Pons (tissue), 1 donor: ENCODE measurements at regions not wholly inside any gene's neighbourhood (a gene's known extent, or its start where the extent isn't known, plus 50 kb on each side); places are given as distances from the start of the nearest gene placed in this dataset.
"Not testable (repeated sequence)": the region's sequence is repeated elsewhere in the genome, so short reads cannot be mapped to it uniquely, and the experiment has no call there.

Experiments used
- DNase-seq: peaks from one replicate; pipeline ENCODE4 v3.0.0-alpha.2; 2016; ENCODE audit warnings: low spot score

DNA sequence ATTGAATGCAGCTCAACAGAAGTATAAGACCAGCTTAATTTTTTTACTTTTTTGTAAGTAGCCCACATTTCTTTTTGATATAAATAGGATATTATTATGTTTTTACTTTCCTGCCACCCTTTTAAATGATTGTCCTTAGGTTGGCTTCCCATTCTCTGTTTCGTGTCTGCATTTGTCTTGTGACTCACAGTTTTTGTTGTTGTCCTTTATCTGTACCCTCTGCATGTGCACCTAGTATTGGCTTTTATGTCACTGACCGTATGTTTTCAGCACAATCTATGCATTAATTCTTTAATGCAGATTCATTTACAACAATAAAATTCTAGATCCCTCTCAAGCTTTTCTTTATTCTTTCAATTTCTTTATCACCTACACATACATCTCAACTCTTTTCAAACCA, 474.2 kb upstream of the FANCL start:
- DNase-seq = no peak

DNA sequence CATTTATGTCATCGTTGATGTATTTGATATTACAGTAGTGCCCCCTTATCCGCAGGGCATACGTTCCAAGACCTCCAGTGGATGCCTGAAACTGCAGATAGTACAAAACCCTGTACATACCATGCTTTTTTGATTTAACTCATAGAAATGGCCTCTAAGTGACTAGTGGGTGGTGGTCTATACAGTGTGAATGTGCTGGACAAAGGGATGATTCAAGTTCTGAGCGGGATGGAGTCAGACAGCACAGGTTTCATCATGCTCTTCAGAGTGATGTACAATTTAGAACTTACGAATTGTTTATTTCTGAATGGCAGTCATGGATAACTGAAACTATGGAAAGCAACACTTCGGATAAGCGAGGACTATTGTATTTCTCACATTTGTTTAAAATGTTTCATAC, 473.1 kb upstream of the FANCL start:
- DNase-seq = no peak

DNA sequence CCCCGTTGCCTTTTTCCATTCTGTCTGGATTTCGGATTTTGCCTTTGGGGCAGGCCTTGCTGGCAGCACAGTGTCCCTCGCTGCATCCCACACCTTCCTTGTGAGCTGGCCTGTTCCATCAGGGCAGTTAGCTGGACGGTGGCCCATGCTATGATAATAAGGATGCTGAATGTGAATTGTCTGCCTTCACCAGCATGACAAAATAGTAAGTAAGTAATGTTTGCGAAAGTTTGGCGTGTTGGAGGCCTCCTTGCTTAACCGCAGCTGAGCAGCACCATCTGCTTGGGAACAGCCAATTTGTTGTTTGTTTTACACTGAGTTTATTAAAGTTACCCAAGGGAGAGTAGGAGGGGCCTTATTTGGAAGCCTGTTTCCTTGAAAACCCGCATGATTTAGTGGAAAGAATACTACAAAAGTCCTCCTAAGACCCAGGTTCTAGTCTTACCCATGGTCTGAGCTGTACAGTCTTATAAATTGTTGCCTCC, 469.7 kb upstream of the FANCL start:
- DNase-seq = no peak

DNA sequence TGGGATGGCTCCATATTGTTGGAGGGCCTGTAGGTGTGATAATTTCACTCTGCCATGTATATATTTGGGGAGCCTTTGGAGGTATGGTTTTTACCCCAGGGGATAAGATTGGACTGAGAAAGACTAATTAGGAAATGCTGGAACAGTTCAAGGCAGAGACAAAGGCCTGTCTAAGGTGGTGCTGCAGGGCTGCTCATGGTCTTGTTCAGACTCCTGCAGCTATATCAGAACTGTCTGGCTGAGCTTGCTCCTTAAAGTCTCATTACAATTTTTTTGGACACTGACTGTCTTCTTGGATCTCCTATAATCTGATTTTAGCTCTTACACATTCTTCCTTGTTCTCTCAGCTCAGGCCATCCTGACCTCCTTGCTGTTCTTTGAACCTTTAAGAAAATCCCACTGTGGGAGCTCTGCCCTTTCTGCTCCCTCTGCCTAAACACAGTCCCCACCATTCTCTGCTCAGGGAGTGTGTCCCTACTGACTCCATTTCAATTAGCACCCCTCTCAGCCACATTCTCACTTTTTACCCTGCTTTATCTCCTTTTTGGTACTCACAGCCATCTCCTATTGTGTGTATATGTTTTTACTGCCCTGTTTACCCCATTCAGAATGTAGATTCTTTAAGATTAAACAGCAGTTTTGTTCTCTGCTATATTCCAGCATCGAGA, 468.7 kb upstream of the FANCL start:
- DNase-seq = no peak

DNA sequence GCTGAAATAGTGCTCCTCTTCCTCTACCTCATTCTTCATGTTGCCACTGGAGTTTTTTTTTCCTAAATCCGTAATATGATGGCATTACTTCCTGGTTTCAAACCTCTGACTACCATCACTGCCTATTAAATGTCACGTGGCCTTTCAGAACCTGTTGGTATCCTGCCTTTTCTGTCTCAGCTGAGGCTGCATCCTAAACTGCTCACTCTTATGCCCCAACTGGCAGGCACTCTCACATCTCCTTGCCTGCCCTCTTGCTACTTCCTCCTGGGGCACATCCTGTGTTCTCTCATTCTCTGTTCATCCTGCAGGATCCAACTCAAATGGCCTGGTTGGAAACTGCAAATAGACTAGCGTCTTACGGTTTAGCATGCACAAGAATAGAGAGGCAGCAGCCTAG, 468.1 kb upstream of the FANCL start:
- DNase-seq = no peak

DNA sequence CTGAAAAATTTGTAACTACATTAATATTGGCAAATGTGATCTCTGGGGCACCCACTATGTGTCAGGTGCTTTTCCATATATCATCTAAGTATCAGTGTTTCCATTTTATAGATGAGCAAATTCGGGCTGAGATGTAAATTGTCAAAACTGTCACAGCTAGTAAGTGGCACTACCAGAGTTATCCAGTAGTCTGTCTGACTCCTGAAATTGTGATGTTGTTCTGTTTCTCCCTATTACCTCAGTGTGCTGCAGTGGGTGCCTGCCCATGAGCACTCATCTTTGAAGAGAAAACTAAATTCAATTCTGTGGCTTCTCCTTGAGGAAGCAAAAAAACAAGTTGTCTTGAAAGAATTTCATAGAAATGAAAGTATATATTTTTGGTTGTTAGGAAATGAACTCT, 467.4 kb upstream of the FANCL start:
- no peak for DNase-seq

DNA sequence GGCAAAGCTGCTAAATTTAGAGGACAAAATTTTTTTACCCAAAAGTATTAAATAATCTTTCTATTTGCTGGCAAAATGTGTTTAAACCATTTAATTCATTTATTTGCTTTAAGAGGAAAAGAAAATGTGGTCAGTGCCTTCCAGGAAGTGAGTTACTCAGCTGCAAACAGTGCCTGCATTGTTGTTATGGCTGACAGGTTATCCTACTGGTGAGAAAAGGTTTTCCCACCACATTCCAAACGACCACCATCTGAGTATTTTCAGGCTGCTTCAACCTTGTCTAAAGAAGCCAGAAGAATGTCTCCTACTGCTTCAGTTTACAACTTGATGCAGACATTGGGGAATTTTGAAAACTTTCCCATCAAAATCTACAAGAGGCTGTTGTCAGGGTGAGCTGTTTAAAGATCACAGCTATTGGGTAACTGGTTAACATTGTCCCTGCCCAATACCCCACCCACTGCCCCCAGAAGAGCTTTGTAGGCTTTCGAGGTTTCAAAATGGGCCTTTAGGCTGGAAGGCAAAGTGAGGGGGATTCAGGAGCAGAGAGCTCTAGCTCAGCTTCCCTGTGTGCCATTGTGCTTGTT, 461.3 kb upstream of the FANCL start:
- DNase-seq = no peak

DNA sequence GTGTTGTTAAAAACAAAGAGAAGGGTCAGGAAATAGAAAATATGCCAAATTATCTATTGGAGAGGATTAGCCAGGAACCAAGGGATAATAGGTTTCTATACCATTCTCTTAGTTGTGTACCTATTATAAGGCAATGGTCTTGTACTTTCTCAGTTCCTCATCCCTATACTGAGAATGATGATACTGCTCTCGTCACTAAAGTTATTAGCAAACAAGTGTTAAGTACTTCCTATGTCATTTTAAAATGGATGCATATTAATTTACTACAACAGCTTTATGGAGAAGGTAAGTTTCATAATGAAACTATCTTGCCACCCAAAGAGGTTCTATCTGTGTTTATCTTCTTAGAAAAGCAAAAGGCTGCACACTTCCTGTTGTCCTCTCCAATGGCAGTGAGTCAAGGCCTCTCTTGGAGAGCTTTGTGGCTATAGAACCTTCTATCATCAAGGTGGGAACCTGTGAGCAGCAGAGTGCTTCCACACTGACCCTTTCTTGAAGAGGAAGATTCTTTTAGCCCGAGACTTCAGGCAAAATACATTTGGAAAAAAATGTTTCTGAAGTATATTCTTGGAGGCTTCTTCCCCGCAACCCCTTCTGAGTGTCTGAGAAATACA, 460.7 kb upstream of the FANCL start:
- no peak for DNase-seq

DNA sequence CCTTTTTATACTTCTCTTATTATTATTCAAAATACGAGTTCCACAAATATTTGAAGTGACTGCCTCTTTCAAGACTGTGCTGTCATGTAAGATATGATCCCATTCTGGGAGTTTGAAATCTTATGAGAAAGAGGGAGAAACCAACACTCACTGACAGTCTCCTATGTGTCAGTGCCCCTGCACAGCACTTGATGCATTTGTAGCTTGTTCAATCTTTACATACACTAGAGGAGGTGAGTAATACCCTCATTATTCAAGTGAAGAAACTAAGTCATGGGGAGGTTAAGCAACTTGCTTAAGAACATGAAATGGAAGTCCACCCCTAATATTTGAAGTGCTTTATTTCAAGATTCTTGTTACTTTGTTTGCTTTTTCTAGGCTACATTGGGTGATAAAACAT, 459.5 kb upstream of the FANCL start:
- no peak for DNase-seq

DNA sequence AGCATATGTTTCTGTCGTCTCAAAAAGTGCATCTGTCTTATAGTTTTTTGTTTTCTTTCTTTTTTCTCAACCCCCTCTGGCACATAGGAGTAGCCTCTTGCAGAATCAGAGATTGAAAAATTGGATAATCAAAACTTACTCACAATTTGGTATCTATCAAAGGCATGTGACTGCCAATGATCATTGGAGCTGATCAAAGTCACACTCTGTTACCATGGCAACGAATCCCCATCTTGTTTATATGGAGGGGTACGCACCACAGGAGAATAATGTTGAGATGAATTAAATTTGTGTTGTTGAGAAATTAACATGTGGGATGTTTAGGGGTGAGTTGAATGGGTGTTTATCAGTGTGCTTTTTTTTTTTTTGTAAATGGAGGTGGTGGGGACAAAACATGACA, 458.3 kb upstream of the FANCL start:
- DNase-seq = no peak

DNA sequence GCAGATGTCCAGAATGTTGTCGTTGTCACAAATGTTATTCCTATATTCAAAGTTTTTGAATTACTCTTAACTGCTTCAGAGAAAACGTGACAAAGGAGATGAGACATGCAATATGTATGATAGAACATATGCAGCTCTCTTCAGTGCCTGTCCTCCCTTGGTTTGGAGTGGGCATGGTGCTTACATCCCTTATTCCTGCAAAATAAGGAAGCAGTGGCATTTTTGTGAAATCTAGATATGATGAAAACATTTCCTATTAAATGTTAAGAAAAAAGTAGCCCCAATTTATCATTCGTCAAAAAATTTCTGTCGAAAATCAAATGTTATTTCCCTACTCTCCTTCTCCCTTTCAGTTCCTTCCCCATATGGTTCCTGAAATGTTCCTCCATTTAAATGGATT, 457.5 kb upstream of the FANCL start:
- DNase-seq = no peak

DNA sequence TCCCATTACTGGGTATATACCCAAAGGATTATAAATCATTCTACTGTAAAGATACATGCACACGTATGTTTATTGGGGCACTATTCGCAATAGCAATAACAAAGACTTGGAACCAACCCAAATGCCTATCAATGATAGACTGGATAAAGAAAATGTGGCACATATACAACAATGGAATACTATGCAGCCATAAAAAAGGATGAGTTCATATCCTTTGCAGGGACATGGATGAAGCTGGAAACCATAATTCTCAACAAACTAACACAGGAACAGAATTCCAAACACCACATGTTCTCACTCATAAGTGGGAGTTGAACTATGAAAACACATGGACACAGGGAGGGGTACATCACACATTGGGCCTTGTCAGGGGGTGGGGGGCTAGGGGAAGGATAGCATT, 453.0 kb upstream of the FANCL start:
- DNase-seq = not testable (repeated sequence)

DNA sequence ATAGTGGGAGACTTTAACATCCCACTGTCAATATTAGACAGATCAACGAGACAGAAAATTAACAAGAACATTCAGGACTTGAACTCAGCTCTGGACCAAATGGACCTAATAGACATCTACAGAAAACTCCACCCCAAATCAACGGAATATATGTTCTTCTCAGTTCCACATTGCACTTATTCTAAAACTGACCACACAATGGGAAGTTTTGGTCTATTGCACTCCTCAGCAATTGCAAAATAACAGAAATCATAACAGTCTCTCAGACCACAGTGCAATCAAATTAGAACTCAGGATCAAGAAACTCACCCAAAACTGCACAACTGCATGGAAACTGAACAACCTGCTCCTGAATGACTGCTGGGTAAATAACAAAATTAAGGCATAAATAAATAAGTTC, 449.9 kb upstream of the FANCL start:
- not testable (repeated sequence) for DNase-seq

DNA sequence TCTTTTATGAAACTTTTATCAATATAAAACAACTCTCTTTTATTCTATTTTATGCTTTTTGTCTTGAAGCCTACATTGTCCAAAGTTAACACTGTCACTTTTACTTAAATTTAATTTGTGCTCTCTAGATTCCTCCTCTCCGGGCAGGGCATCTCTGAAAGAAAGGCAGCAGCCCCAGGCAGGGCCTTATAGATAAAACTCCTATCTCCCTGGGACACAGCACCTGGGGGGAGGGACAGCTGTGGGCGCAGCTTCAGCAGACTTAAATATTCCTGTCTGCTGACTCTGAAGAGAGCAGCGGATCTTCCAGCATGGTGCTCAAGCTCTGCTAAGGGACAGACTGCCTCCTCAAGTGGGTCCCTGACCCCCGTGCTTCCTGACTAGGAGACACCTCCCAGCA, 447.7 kb upstream of the FANCL start:
- DNase-seq = no peak

DNA sequence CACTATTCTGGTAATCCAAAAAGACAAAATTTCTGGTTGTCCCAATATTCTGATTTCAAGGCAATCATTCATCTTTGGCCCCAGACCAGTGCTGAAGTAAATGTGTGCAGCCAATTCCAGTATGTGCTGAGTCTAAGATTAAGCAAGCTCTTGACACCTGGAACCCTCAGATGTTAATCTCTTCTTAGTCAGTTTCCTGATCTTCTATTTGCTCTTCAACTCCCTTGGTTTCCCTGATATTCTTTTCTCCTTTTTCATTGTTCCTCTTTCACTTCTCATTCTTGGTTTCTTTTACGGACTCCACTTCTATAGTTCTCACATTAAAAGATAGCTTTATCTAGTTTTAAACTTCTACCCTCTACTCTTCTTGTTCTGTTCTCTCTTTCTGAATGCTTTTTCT, 445.7 kb upstream of the FANCL start:
- no peak for DNase-seq

DNA sequence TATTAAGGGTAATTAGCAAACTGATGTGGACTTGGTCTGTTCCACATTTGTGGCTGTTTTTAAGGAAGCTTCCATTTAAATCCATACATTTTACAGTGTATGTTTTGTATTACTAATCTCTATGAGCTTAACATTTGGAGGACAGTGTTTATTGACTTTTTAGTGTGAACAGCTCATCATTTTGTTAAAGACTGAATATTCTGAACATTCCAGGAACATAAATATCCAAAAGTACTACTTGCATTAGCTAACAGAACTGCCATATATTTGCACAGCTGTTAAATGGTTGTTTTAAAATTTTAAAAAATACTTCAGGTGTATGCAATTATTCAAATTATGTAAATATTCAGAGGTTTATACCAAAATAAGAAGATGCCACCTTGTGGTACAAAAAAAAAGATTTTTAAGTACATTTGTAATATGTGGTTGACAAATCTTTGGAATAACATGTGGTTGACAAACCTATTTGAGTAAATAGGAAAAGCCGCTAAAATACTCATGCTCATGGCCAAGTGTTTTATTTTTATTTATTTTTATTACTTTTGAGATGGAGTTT, 439.7 kb upstream of the FANCL start:
- no peak for DNase-seq

DNA sequence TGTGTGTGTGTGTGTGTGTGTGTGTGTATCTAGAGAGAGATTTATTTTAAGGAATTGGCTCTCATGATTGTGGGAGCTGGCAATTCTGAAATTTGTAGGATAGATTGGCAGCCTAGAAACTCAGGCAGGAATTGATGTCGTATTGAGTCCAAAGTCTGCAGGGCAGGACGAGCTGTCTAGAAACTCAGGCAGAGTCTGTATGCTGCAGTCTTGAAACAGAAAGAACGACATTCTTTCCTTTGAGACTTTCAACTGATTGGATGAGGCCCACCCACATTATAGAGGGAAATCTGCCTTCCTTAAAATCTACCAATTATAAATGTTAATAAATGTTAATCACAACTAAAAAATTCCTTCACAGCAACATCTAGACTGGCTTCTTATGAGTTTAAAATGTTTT, 436.6 kb upstream of the FANCL start:
- DNase-seq = no peak

DNA sequence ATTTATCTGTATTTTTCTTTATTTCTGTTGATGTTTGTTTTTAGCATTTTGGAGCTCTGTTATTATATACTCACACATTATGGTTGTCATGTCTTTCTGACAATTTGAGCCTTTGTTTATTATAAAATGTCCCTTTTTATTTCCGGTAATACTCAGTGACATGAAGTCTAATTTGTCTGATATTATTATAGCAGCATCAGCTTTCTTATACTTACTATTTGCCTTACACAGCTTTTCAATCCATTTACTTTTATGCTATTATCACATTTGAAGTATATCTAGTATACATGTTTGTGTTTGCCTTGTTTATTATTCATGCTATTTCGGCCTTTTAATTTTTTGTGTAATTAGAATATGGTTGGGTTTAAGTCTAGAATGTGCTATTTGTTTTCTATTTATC, 430.6 kb upstream of the FANCL start:
- no peak for DNase-seq

DNA sequence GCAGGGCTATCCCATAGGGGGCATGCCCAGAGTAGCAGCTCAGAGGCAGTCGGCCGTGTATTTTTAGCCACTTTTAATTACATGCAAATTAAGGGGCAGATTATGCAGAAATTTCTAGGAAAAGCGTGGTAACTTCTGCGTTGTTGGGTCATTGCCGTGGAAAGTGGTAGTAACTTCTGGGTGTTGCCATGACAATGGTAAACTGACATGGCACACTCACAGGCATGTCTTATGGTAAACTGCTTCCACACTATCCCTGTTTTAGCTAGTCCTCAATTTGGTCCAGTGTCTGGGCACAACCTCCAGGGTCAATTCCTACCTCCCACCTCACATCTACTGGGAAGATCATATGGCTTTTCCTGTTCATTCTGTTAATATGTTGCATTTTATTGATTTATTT, 428.9 kb upstream of the FANCL start:
- DNase-seq = no peak

DNA sequence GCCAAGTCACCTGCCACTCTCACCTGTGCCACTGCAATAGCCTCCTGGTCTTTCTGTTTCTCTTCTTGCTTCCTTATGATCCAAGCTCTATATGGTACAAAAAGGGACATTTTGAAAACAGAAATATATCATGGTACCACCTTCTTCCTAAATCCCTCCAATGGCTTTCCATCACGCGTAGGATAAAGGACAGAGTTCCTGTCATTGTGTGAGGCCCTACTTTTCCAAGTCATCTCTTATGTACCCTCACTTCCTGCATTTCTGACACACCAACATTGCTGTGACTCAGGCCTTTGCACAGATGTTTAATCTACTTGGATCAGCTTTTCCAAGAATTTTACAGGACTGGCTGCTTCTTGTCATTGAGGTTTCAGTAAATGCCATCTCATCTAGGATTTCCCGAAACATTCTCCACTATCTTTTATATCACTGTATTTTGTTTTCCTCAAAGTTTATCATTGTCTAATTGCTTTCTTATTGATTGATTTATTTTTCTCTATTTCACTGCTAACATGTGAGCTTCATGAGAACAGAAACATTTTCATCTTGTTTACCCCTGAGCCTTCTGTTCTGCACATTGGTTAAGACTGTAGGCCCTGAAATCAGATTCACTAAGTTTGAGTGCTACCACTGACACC, 426.1 kb upstream of the FANCL start:
- no peak for DNase-seq

DNA sequence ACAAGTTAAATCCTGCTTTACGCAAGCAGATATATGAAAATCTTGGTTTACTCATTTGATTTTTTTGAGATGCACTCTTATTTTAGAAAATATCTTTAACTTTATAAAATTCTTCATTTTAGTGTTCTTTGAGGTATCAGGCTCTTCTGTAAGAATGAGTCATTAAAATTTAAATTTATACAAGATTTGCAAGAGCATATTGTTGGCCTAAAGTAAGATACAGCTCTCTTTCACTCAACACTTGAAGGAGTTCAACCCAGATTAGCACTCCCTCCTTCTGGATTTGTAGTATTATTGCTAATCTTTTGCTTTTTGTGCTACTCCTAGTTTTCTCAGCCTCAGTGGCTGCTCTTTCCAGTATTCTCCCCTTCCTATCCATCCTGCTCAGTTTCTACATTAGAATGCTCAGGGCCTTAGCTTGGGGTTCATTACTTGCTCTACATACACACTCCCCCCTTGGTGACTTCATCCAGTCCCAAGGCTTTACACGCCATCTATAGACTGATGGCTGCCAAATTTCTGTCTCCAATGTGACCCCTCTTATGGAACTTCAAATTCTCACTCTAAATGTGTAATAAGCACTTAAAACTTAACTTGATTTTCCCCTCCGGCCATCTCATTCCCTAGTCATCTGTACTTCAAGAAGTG, 425.3 kb upstream of the FANCL start:
- no peak for DNase-seq

DNA sequence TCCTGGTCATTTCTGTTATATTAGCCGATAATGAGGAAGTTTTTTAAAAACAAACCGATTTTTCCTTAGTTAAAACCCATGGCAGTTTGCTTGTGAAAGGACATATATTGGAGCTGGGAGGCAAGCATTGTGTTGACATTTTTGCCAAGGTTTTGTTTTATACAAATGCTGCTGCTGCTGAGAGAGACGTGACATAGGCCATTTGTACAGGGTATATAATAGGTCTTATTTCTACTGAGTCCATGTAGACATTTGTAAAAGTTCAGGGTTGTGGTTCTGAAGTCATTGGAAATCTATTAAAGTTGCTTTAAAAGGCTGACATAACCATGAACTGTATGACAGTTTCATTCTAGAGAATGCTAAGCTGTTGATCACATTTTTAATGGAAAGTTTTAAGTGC, 424.0 kb upstream of the FANCL start:
- no peak for DNase-seq
